COLO829 (cell line): ENCODE measurements at regions not wholly inside any gene's neighbourhood (a gene's known extent, or its start where the extent isn't known, plus 50 kb on each side); places are given as distances from the start of the nearest gene placed in this dataset.

Source experiments
- DNase-seq: peaks from one replicate; pipeline ENCODE4 v3.0.0; 2012; ENCODE audit warnings: low spot score

- DNase-seq = no peak
These were observed 61.1 kb upstream of the TMCO5A start for GRCh38 chr15:37873336-37873735.

- DNase-seq = no peak
These were observed 57.5 kb upstream of the TMCO5A start for GRCh38 chr15:37876900-37877299.

GRCh38 chr15:37877851-37878741 lies 56.3 kb upstream of the TMCO5A start:
- no peak for DNase-seq

GRCh38 chr15:37880009-37880834 lies 54.2 kb upstream of the TMCO5A start:
- peak; percentile 19 for DNase-seq

GRCh38 chr15:37880835-37881153 lies 53.6 kb upstream of the TMCO5A start:
- DNase-seq = no peak

GRCh38 chr15:37881237-37882013 lies 53.0 kb upstream of the TMCO5A start:
- DNase-seq = no peak

GRCh38 chr15:37882640-37883039 lies 51.8 kb upstream of the TMCO5A start:
- no peak for DNase-seq
